ENCODE measurements at regions not wholly inside any gene's neighbourhood (a gene's known extent, or its start where the extent isn't known, plus 50 kb on each side); places are given as distances from the start of the nearest gene placed in this dataset.

GRCh38 chr3:853489-853888 lies 239.3 kb upstream of the CNTN6 start:
- 0% methylated on average over 4 of the region's 5 CpGs for WGBS (ENCODE audit: low lambda C conversion rate)
- ATAC-seq (no peak), DNase-seq (ENCODE audit: low spot score) (no peak), FAIRE-seq (no peak)
- BruUV-seq (replicated peaks): no TSS peak
- Histone ChIP-seq H3K9me3 (ENCODE audit: low read length) (peaks cover 93% of the 10 kb centered on the region), H3K4me3 (replicated peaks in 1 of 3; ENCODE audit: insufficient read depth in 1 of 3, low read depth in 2 of 3, low read length in 3 of 3) (no peak overlapping the region), H3K4me2 (ENCODE audit: low read depth, low read length) (no peak overlapping the region), H3K27me3 (ENCODE audit: control insufficient read depth in 1 of 2, insufficient read depth in 2 of 2, low read length in 2 of 2) (no peaks in the 10 kb centered on the region), H3K9ac (ENCODE audit: insufficient read depth, low read depth, low read length) (no peak overlapping the region), H3K79me2 (ENCODE audit: insufficient read depth, low read length) (no peaks in the 10 kb centered on the region), H2AFZ (ENCODE audit: low read length) (no peak overlapping the region), H3K36me3 (replicated peaks in 1 of 2; ENCODE audit: control insufficient read depth in 1 of 2, insufficient read depth in 2 of 2, low read length in 2 of 2) (no peaks in the 10 kb centered on the region), H3K4me1 (ENCODE audit: insufficient read depth, low read length) (no peaks in the 10 kb centered on the region), H3K27ac (ENCODE audit: extremely low read length, insufficient read depth, low read length) (no peak overlapping the region), H4K20me1 (ENCODE audit: insufficient read depth, low read length) (no peaks in the 10 kb centered on the region)
- in situ Hi-C loops (cut with HindIII; ENCODE audit: extremely low pct_ligation_motif_present, low pct_unique_long_range_greater_than_20kb): no loop called here
- ChIA-PET CTCF (ENCODE audit: low intra/inter-chr PET ratio, low total read pairs) (no interaction called here), POLR2A (no interaction called here)
- intact Hi-C loops (cut with micrococcal nuclease; ENCODE audit: unreplicated experiment): no loop called here
- no peak for TF ChIP-seq ZSCAN22 (CRISPR knock-in tag; IDR thresholded peaks at IDR 0.05)
- no peak for TF ChIP-seq DNMT3B (CRISPR knock-in tag; conservative IDR thresholded peaks at IDR 0.05)
- no peak for TF ChIP-seq THYN1 (CRISPR knock-in tag; IDR thresholded peaks at IDR 0.05; ENCODE audit: borderline replicate concordance, low read depth)
- TF ChIP-seq LCORL (IDR thresholded peaks at IDR 0.05): no peak
- TF ChIP-seq LCORL (CRISPR knock-in tag; IDR thresholded peaks at IDR 0.05): no peak
- no peak for TF ChIP-seq ZNF816 (CRISPR knock-in tag; IDR thresholded peaks at IDR 0.05; ENCODE audit: borderline replicate concordance)
- TF ChIP-seq KDM2A (CRISPR knock-in tag; IDR thresholded peaks at IDR 0.05; ENCODE audit: borderline replicate concordance, low read depth): no peak
- TF ChIP-seq CBX2 (IDR thresholded peaks at IDR 0.05; ENCODE audit: low read depth, low read length): no peak
- no peak for TF ChIP-seq CBX2 (CRISPR knock-in tag; IDR thresholded peaks at IDR 0.05; ENCODE audit: low read depth)
- no peak for TF ChIP-seq NKX3-1 (CRISPR knock-in tag; IDR thresholded peaks at IDR 0.05)
- TF ChIP-seq SATB2 (CRISPR knock-in tag; IDR thresholded peaks at IDR 0.05): no peak
- TF ChIP-seq NCOA1 (CRISPR knock-in tag; IDR thresholded peaks at IDR 0.05): no peak
- TF ChIP-seq SMAD9 (CRISPR knock-in tag; IDR thresholded peaks at IDR 0.05): no peak
- no peak for TF ChIP-seq GMEB1 (CRISPR knock-in tag; IDR thresholded peaks at IDR 0.05; ENCODE audit: borderline replicate concordance)
- no peak for TF ChIP-seq SP5 (CRISPR knock-in tag; IDR thresholded peaks at IDR 0.05; ENCODE audit: borderline replicate concordance, low read depth)
- no peak for TF ChIP-seq ZNF180 (CRISPR knock-in tag; IDR thresholded peaks at IDR 0.05; ENCODE audit: borderline replicate concordance, low read depth)
- no peak for TF ChIP-seq ZXDC (CRISPR knock-in tag; IDR thresholded peaks at IDR 0.05)
- TF ChIP-seq NONO (IDR thresholded peaks at IDR 0.05): no peak
- TF ChIP-seq NONO (CRISPR knock-in tag; conservative IDR thresholded peaks at IDR 0.05): no peak

Data from HepG2 (cell line).